H1 (cell line): ENCODE measurements at regions not wholly inside any gene's neighbourhood (a gene's known extent, or its start where the extent isn't known, plus 50 kb on each side); places are given as distances from the start of the nearest gene placed in this dataset.
A peak's percentile ranks its signal among the peaks of the same experiment; 100 is the strongest.

ENCODE experiments used
- CTCF ChIA-PET: fragments of 300-600 bp; sonication (Branson Sonifier 250); formaldehyde crosslinking; loops from one replicate; lab custom pipeline; 2021; ENCODE audit not compliant: partially characterized antibody; lab: Charles Lee
- POLR2A ChIA-PET: fragments of 300-600 bp; sonication (Branson Sonifier 250); formaldehyde crosslinking; loops from one replicate; lab custom pipeline; 2021; ENCODE audit warnings: inconsistent platforms; ENCODE audit not compliant: partially characterized antibody; lab: Charles Lee
- DNase-seq, 2 experiments: peaks; one replicate each; pipeline versions ENCODE4 v3.0.0 to v3.0.0-alpha.2; 2010 to 2022; ENCODE audit warnings: low spot score in 2 of 2, low read depth in 1 of 2, mixed read lengths in 1 of 2
- FAIRE-seq: peaks from 2 replicates; lab custom pipeline; 2011; peaks lifted over from hg19 to GRCh38; lab: Jason Lieb, UNC
- H2AFZ ChIP-seq: 2 replicates; pipeline ENCODE4 v1.8.1; 2012; ENCODE audit warnings: low read length, inconsistent platforms
- H2AK5ac ChIP-seq: 2 replicates; pipeline ENCODE4 v1.6.1; 2013; ENCODE audit warnings: low read depth, low read length
- H2BK120ac ChIP-seq: replicated peaks from 2 replicates; pipeline ENCODE3; 2013; ENCODE audit warnings: low read depth, low read length, inconsistent platforms
- H2BK12ac ChIP-seq: 2 replicates; pipeline ENCODE4 v1.6.1; 2013; ENCODE audit warnings: low read depth, low read length
- H2BK15ac ChIP-seq: 2 replicates; pipeline ENCODE4 v1.6.1; 2013; ENCODE audit warnings: low read length
- H2BK20ac ChIP-seq: 2 replicates; pipeline ENCODE4 v1.6.1; 2013; ENCODE audit warnings: low read length
- H2BK5ac ChIP-seq: 2 replicates; pipeline ENCODE4 v1.6.1; 2013; ENCODE audit warnings: low read depth, low read length
- H3K14ac ChIP-seq: 2 replicates; pipeline ENCODE4 v1.6.1; 2013; ENCODE audit warnings: inconsistent platforms; ENCODE audit not compliant: insufficient read length
- H3K18ac ChIP-seq: 2 replicates; pipeline ENCODE4 v1.6.1; 2013; ENCODE audit warnings: low read length; ENCODE audit errors: extremely low read depth
- H3K23ac ChIP-seq: 2 replicates; pipeline ENCODE4 v1.6.1; 2013; ENCODE audit warnings: inconsistent platforms; ENCODE audit not compliant: insufficient read length
- H3K23me2 ChIP-seq: 2 replicates; pipeline ENCODE4 v1.6.1; 2013; ENCODE audit warnings: low read depth, low read length
- H3K27ac ChIP-seq: 2 replicates; pipeline ENCODE4 v1.6.1; 2011; ENCODE audit warnings: low read depth, low read length, inconsistent platforms
- H3K27me3 ChIP-seq, 4 experiments: replicated peaks in 1 of 4; 1 replicate in 1 of 4; 2 replicates in 3 of 4; pipeline versions ENCODE4 v1.6.1 to v1.8.1; 2011 to 2013; ENCODE audit warnings: low read length in 3 of 4, mild to moderate bottlenecking in 3 of 4, inconsistent platforms in 2 of 4, mixed read lengths in 2 of 4, moderate library complexity in 1 of 4; ENCODE audit not compliant: control insufficient read depth in 3 of 4, insufficient read depth in 3 of 4; ENCODE audit errors: extremely low read depth in 1 of 4
- H3K36me3 ChIP-seq, 4 experiments: 2 replicates each; pipeline versions ENCODE4 v1.6.1 to v1.8.1; 2011 to 2013; ENCODE audit warnings: mild to moderate bottlenecking in 4 of 4, low read length in 3 of 4, moderate library complexity in 2 of 4, control low read depth in 1 of 4, inconsistent platforms in 1 of 4; ENCODE audit not compliant: insufficient read depth in 4 of 4, control insufficient read depth in 2 of 4
- H3K4ac ChIP-seq: replicated peaks from 2 replicates; pipeline ENCODE3; 2013; ENCODE audit warnings: low read length, low read depth, mixed read lengths, inconsistent platforms; ENCODE audit not compliant: insufficient read length
- H3K4me1 ChIP-seq, 4 experiments: replicated peaks in 1 of 4; 1 replicate in 1 of 4; 2 replicates in 3 of 4; pipeline versions ENCODE4 v1.6.1 to v1.8.1; 2011 to 2013; ENCODE audit warnings: low read length in 3 of 4, inconsistent platforms in 2 of 4, mixed read lengths in 1 of 4; ENCODE audit not compliant: insufficient read depth in 4 of 4, control insufficient read depth in 3 of 4
- H3K4me2 ChIP-seq, 2 experiments: 2 replicates each; pipeline versions ENCODE4 v1.6.1 to v1.8.1; 2011 to 2013; ENCODE audit warnings: low read depth in 2 of 2, low read length in 2 of 2, control low read depth in 1 of 2, inconsistent platforms in 1 of 2, mild to moderate bottlenecking in 1 of 2; ENCODE audit not compliant: insufficient read depth in 1 of 2
- H3K4me3 ChIP-seq, 4 experiments: fragments of 200-600, 300-600 bp in 1 of 4; sonication (generic), shearing (Covaris generic), sonication (Bioruptor Twin) in 1 of 4; 2 replicates each; pipeline versions ENCODE4 v1.5.1 to v1.8.1; 2011 to 2016; ENCODE audit warnings: low read length in 4 of 4, low read depth in 3 of 4, control low read depth in 2 of 4, inconsistent platforms in 2 of 4, mild to moderate bottlenecking in 2 of 4, mixed read lengths in 1 of 4, moderate library complexity in 1 of 4; ENCODE audit not compliant: insufficient read depth in 2 of 4; ENCODE audit errors: extremely low read depth in 1 of 4
- H3K56ac ChIP-seq: replicated peaks from 2 replicates; pipeline ENCODE3; 2013; ENCODE audit warnings: low read depth, mild to moderate bottlenecking, mixed read lengths, low read length, inconsistent platforms; ENCODE audit not compliant: insufficient read length
- H3K79me1 ChIP-seq: 2 replicates; pipeline ENCODE4 v1.6.1; 2013; ENCODE audit warnings: low read depth, low read length, control low read depth
- H3K79me2 ChIP-seq, 2 experiments: 2 replicates each; pipeline versions ENCODE4 v1.6.1 to v1.8.1; 2012 to 2013; ENCODE audit warnings: low read length in 2 of 2, mild to moderate bottlenecking in 2 of 2, inconsistent platforms in 1 of 2; ENCODE audit not compliant: insufficient read depth in 2 of 2, control insufficient read depth in 1 of 2
- H3K9ac ChIP-seq, 4 experiments: replicated peaks in 1 of 4; 1 replicate in 1 of 4; 2 replicates in 3 of 4; pipeline versions ENCODE4 v1.6.1 to v1.8.1; 2011 to 2013; ENCODE audit warnings: low read depth in 3 of 4, low read length in 3 of 4, control low read depth in 2 of 4, mild to moderate bottlenecking in 2 of 4, moderate library complexity in 2 of 4, inconsistent platforms in 1 of 4; ENCODE audit errors: extremely low read depth in 1 of 4
- H3K9me3 ChIP-seq, 2 experiments: 2 replicates each; pipeline versions ENCODE4 v1.6.1 to v1.8.1; 2012 to 2013; ENCODE audit warnings: mild to moderate bottlenecking in 2 of 2, moderate library complexity in 2 of 2, control low read depth in 1 of 2, inconsistent platforms in 1 of 2, low read depth in 1 of 2, low read length in 1 of 2, mixed read lengths in 1 of 2; ENCODE audit not compliant: insufficient read depth in 2 of 2
- H4K20me1 ChIP-seq, 2 experiments: replicated peaks in 1 of 2; 2 replicates each; pipeline versions ENCODE3 to v1.8.1; 2011 to 2013; ENCODE audit warnings: inconsistent platforms in 2 of 2, low read length in 2 of 2, mild to moderate bottlenecking in 1 of 2; ENCODE audit not compliant: insufficient read depth in 2 of 2, control insufficient read depth in 1 of 2
- H4K5ac ChIP-seq: 2 replicates; pipeline ENCODE4 v1.6.1; 2013; ENCODE audit warnings: low read length, low read depth, mixed read lengths, inconsistent platforms; ENCODE audit not compliant: insufficient read length
- H4K8ac ChIP-seq: 2 replicates; pipeline ENCODE4 v1.8.0; 2013; ENCODE audit warnings: mild to moderate bottlenecking, moderate library complexity, low read length, inconsistent platforms; ENCODE audit not compliant: insufficient read depth; ENCODE audit errors: extremely low read depth
- H4K91ac ChIP-seq: replicated peaks from 2 replicates; pipeline ENCODE3; 2013; ENCODE audit warnings: low read length, mixed read lengths, inconsistent platforms; ENCODE audit not compliant: insufficient read length
- BCL11A ChIP-seq, 2 experiments: IDR thresholded peaks; one replicate each; pipeline ENCODE4 v1.6.1; 2011; ENCODE audit warnings: low read depth in 2 of 2, low read length in 2 of 2, mild to moderate bottlenecking in 2 of 2
- CREB1 ChIP-seq: IDR thresholded peaks from 2 replicates; pipeline ENCODE4 v1.6.1; 2012; ENCODE audit warnings: inconsistent platforms
- KDM5A ChIP-seq: fragments of 200-600 bp; IDR thresholded peaks from 2 replicates; pipeline ENCODE4 v1.7.1; 2012; ENCODE audit warnings: mild to moderate bottlenecking, low read length, inconsistent platforms, mixed read lengths
- YY1 ChIP-seq: IDR thresholded peaks from 2 replicates; pipeline ENCODE4 v1.6.1; 2011; ENCODE audit warnings: low read depth, mild to moderate bottlenecking, low read length
- WGBS, 2 experiments: shearing (Covaris generic) in 1 of 2; methylation state at CpG; one replicate each; pipeline versions ENCODE4 v1.1.6 to v1.1.7; 2013 to 2015; ENCODE audit warnings: low lambda C conversion rate in 2 of 2, mixed read lengths in 2 of 2, inconsistent platforms in 1 of 2, low coverage in 1 of 2, missing lambda C conversion rate in 1 of 2; ENCODE audit not compliant: insufficient replicate concordance in 2 of 2, insufficient coverage in 1 of 2, insufficient read length in 1 of 2; ENCODE audit errors: extremely low coverage in 1 of 2, missing lambda C conversion rate in 1 of 2; 5-methylcytosine and 5-hydroxymethylcytosine counted together
- TF ChIP-seq, protein P1 (sequence below): IDR thresholded peaks from 2 replicates; pipeline ENCODE4 v1.6.1; 2012; ENCODE audit warnings: inconsistent platforms
- TF ChIP-seq, protein P2 (sequence below): IDR thresholded peaks from 2 replicates; pipeline ENCODE4 v1.6.1; 2012; ENCODE audit warnings: low read length, inconsistent platforms

DNA sequence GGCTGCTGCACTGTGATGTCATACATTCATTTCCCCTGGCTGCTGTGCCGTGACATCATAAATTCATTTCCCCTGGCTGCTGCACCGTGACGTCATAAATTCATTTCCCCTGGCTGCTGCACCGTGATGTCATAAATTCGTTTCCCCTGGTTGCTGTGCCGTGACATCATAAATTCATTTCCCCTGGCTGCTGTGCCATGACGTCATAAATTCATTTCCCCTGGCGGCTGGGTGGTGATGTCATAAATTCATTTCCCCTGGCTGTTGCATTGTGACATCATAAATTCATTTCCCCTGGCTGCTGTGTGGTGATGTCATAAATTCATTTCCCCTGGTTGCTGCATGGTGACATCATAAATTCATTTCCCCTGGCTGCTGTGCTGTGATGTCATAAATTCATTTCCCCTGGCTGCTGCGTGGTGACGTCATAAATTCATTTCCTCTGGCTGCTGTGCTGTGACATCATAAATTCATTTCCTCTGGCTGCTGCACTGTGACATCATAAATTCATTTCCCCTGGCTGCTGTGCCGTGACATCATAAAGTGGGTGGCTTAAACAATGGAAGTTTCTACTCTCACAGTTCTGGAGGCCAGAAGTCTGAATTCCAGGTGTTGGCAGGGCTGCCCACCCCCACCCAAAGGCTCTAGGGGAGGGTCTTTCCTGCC lies 301.1 kb downstream of the SHANK2 start:
- H3K36me3 ChIP-seq: no peaks in the 10 kb centered on the region; a peak in 2 of 8 replicates
- ChIA-PET POLR2A (no interaction called here), CTCF (no interaction called here)
- no peak for DNase-seq
- H2AK5ac ChIP-seq: no peak overlapping the region
- no peak overlapping the region for H3K4me2 ChIP-seq
- H3K14ac ChIP-seq: no peak overlapping the region
- H3K56ac ChIP-seq: no peak overlapping the region
- H2BK15ac ChIP-seq: no peak overlapping the region
- no peak overlapping the region for H2BK12ac ChIP-seq
- H2AFZ ChIP-seq: no peak overlapping the region
- 88% methylated on average over 11 of the region's 11 CpGs; no CpG with 5 or more reads in 1 of the 2 experiments for WGBS, 2 experiments
- no peak overlapping the region for H4K91ac ChIP-seq
- no peak overlapping the region for H3K4me3 ChIP-seq
- no peak overlapping the region for H3K27ac ChIP-seq
- H3K9me3 ChIP-seq: no peaks in the 10 kb centered on the region; a peak in 1 of 4 replicates
- no peak overlapping the region for H2BK20ac ChIP-seq
- peaks cover 3% of the 10 kb centered on the region; the same call in 1 of the 2 replicates for H3K23me2 ChIP-seq
- no peak overlapping the region for H2BK5ac ChIP-seq
- TF ChIP-seq KDM5A (no peak), YY1 (no peak), CREB1 (peak; percentile 78), BCL11A (IDR thresholded peaks at IDR 0.05; ENCODE audit: low read depth in 2 of 2, low read length in 2 of 2) (no peak)
- TF ChIP-seq, protein P1, sequence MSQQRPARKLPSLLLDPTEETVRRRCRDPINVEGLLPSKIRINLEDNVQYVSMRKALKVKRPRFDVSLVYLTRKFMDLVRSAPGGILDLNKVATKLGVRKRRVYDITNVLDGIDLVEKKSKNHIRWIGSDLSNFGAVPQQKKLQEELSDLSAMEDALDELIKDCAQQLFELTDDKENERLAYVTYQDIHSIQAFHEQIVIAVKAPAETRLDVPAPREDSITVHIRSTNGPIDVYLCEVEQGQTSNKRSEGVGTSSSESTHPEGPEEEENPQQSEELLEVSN: no peak
- TF ChIP-seq, protein P2, sequence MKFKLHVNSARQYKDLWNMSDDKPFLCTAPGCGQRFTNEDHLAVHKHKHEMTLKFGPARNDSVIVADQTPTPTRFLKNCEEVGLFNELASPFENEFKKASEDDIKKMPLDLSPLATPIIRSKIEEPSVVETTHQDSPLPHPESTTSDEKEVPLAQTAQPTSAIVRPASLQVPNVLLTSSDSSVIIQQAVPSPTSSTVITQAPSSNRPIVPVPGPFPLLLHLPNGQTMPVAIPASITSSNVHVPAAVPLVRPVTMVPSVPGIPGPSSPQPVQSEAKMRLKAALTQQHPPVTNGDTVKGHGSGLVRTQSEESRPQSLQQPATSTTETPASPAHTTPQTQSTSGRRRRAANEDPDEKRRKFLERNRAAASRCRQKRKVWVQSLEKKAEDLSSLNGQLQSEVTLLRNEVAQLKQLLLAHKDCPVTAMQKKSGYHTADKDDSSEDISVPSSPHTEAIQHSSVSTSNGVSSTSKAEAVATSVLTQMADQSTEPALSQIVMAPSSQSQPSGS: 0 out of 2 replicates have a peak, but pooled peaks have one; percentile 36
- no peak overlapping the region for H3K4ac ChIP-seq
- H3K18ac ChIP-seq: no peak overlapping the region
- no peak overlapping the region for H3K9ac ChIP-seq
- H3K4me1 ChIP-seq: peaks cover 0 to 6% (median 0%) of the 10 kb centered on the region in 4 experiments; a peak in 1 of 7 replicates
- H4K8ac ChIP-seq: no peak overlapping the region
- FAIRE-seq: peak; percentile 50
- no peak overlapping the region for H4K5ac ChIP-seq
- H3K79me2 ChIP-seq: peaks cover 0 to 2% of the 10 kb centered on the region in 2 experiments; a peak in 1 of 4 replicates
- no peak overlapping the region for H2BK120ac ChIP-seq
- H3K27me3 ChIP-seq: no peaks in the 10 kb centered on the region
- H3K23ac ChIP-seq: no peak overlapping the region
- peaks cover 4% of the 10 kb centered on the region in 2 experiments for H4K20me1 ChIP-seq
- H3K79me1 ChIP-seq: 0 out of 2 replicates have a peak, but pooled peaks cover 2% of the 10 kb centered on the region
